Neural cell (in vitro differentiated cells): ENCODE measurements at regions not wholly inside any gene's neighbourhood (a gene's known extent, or its start where the extent isn't known, plus 50 kb on each side); places are given as distances from the start of the nearest gene placed in this dataset.

Experiments
- H2AFZ ChIP-seq: fragments of 200-600, 300-800 bp; sonication (generic), shearing (Covaris generic); 2 replicates; pipeline ENCODE4 v1.6.0; 2014; ENCODE audit warnings: low read depth, mild to moderate bottlenecking, antibody characterized with exemption, low read length, moderate library complexity
- H3F3A ChIP-seq: fragments of 200-600 bp; shearing (Covaris generic); 2 replicates; pipeline ENCODE4 v1.6.1; 2016; ENCODE audit warnings: mild to moderate bottlenecking, moderate library complexity, mixed read lengths, antibody characterized with exemption, low read length; ENCODE audit not compliant: insufficient read depth, poor library complexity, severe bottlenecking
- H3K27ac ChIP-seq: fragments of 200-600, 300-800 bp; sonication (generic), shearing (Covaris generic); 2 replicates; pipeline ENCODE4 v1.5.1; 2014; ENCODE audit warnings: mild to moderate bottlenecking, low read length, moderate library complexity
- H3K27me3 ChIP-seq: fragments of 300-800, 200-600 bp; sonication (generic), shearing (Covaris generic); 2 replicates; pipeline ENCODE4 v1.6.0; 2014; ENCODE audit warnings: mild to moderate bottlenecking, low read depth, low read length, moderate library complexity; ENCODE audit not compliant: insufficient read depth
- H3K36me3 ChIP-seq: fragments of 300-800, 200-600 bp; sonication (generic), shearing (Covaris generic); 2 replicates; pipeline ENCODE4 v1.5.1; 2014; ENCODE audit warnings: mild to moderate bottlenecking, antibody characterized with exemption, low read length, moderate library complexity; ENCODE audit not compliant: insufficient read depth
- H3K4me2 ChIP-seq: fragments of 300-800, 200-600 bp; sonication (generic), shearing (Covaris generic); 2 replicates; pipeline ENCODE4 v1.6.0; 2014; ENCODE audit warnings: mild to moderate bottlenecking, low read length
- H3K4me3 ChIP-seq: fragments of 300-800, 200-600 bp; sonication (generic), shearing (Covaris generic); 2 replicates; pipeline ENCODE4 v1.5.1; 2014; ENCODE audit warnings: mild to moderate bottlenecking, low read length, moderate library complexity
- H3K79me2 ChIP-seq: fragments of 200-600 bp; shearing (Covaris generic); replicated peaks from 2 replicates; pipeline ENCODE4 v1.6.0; 2014; ENCODE audit warnings: mild to moderate bottlenecking, low read length, moderate library complexity; ENCODE audit not compliant: insufficient read depth
- H3K9ac ChIP-seq: fragments of 300-800, 200-600 bp; sonication (generic), shearing (Covaris generic); 2 replicates; pipeline ENCODE4 v1.6.1; 2016; ENCODE audit warnings: mild to moderate bottlenecking, low read length, mixed read lengths
- H3K9me2 ChIP-seq: fragments of 200-600 bp; shearing (Covaris generic); 2 replicates; pipeline ENCODE4 v1.6.1; 2016; ENCODE audit warnings: mild to moderate bottlenecking, low read length, mixed read lengths; ENCODE audit not compliant: insufficient read depth
- H3K9me3 ChIP-seq: fragments of 200-600, 300-800 bp; sonication (generic), shearing (Covaris generic); 2 replicates; pipeline ENCODE4 v1.6.1; 2016; ENCODE audit warnings: mild to moderate bottlenecking, mixed run types, low read length, moderate library complexity, mixed read lengths
- H4K20me1 ChIP-seq: fragments of 200-600 bp; shearing (Covaris generic); 2 replicates; pipeline ENCODE4 v1.6.1; 2016; ENCODE audit warnings: mild to moderate bottlenecking, mixed run types; ENCODE audit not compliant: insufficient read depth
- CTCF ChIP-seq: fragments of 450-650 bp; IDR thresholded peaks from 2 replicates; pipeline ENCODE4 v1.5.1; 2014; ENCODE audit warnings: antibody characterized with exemption, mild to moderate bottlenecking, moderate library complexity; ENCODE audit not compliant: poor library complexity, severe bottlenecking
- EP300 ChIP-seq: fragments of 450-650 bp; conservative IDR thresholded peaks from 2 replicates; pipeline ENCODE4 v1.6.1; 2014; ENCODE audit warnings: antibody characterized with exemption, mild to moderate bottlenecking, moderate library complexity; ENCODE audit not compliant: poor library complexity, severe bottlenecking
- EZH2 ChIP-seq: fragments of 200-600, 300-800 bp; shearing (Covaris generic), sonication (generic); IDR thresholded peaks from 2 replicates; pipeline ENCODE4 v1.6.1; 2014; ENCODE audit warnings: antibody characterized with exemption, low read length, borderline replicate concordance, mild to moderate bottlenecking; ENCODE audit not compliant: insufficient read depth, poor library complexity, severe bottlenecking
- MXI1 ChIP-seq: fragments of 450-650 bp; conservative IDR thresholded peaks from 2 replicates; pipeline ENCODE4 v1.6.1; 2014; ENCODE audit warnings: antibody characterized with exemption, mild to moderate bottlenecking; ENCODE audit not compliant: poor library complexity, severe bottlenecking
- POLR2AphosphoS5 ChIP-seq: IDR thresholded peaks from 2 replicates; pipeline ENCODE4 v1.6.1; 2012
- RAD21 ChIP-seq: fragments of 450-650 bp; conservative IDR thresholded peaks from 2 replicates; pipeline ENCODE4 v1.6.1; 2014; ENCODE audit warnings: antibody characterized with exemption, mild to moderate bottlenecking, moderate library complexity
- SMC3 ChIP-seq: fragments of 450-650 bp; conservative IDR thresholded peaks from 2 replicates; pipeline ENCODE4 v1.6.1; 2014; ENCODE audit warnings: antibody characterized with exemption, mild to moderate bottlenecking, moderate library complexity; ENCODE audit not compliant: poor library complexity
- TAF1 ChIP-seq: IDR thresholded peaks from 2 replicates; pipeline ENCODE4 v1.6.1; 2012; ENCODE audit warnings: low read depth
- TF ChIP-seq, protein P1 (sequence below): IDR thresholded peaks from 2 replicates; pipeline ENCODE4 v1.6.1; 2012; ENCODE audit warnings: borderline replicate concordance

- Histone ChIP-seq H3K9ac (no peak overlapping the region), H3K27me3 (no peaks in the 10 kb centered on the region), H3K4me3 (no peak overlapping the region), H3F3A (no peaks in the 10 kb centered on the region), H2AFZ (no peak overlapping the region), H3K79me2 (no peaks in the 10 kb centered on the region), H3K36me3 (no peaks in the 10 kb centered on the region), H3K9me2 (no peaks in the 10 kb centered on the region), H4K20me1 (no peaks in the 10 kb centered on the region), H3K4me2 (no peak overlapping the region), H3K27ac (no peak overlapping the region), H3K9me3 (no peaks in the 10 kb centered on the region)
- TF ChIP-seq MXI1, result no peak
- no peak for TF ChIP-seq POLR2AphosphoS5
- TF ChIP-seq EZH2, result no peak
- TF ChIP-seq, protein P1, sequence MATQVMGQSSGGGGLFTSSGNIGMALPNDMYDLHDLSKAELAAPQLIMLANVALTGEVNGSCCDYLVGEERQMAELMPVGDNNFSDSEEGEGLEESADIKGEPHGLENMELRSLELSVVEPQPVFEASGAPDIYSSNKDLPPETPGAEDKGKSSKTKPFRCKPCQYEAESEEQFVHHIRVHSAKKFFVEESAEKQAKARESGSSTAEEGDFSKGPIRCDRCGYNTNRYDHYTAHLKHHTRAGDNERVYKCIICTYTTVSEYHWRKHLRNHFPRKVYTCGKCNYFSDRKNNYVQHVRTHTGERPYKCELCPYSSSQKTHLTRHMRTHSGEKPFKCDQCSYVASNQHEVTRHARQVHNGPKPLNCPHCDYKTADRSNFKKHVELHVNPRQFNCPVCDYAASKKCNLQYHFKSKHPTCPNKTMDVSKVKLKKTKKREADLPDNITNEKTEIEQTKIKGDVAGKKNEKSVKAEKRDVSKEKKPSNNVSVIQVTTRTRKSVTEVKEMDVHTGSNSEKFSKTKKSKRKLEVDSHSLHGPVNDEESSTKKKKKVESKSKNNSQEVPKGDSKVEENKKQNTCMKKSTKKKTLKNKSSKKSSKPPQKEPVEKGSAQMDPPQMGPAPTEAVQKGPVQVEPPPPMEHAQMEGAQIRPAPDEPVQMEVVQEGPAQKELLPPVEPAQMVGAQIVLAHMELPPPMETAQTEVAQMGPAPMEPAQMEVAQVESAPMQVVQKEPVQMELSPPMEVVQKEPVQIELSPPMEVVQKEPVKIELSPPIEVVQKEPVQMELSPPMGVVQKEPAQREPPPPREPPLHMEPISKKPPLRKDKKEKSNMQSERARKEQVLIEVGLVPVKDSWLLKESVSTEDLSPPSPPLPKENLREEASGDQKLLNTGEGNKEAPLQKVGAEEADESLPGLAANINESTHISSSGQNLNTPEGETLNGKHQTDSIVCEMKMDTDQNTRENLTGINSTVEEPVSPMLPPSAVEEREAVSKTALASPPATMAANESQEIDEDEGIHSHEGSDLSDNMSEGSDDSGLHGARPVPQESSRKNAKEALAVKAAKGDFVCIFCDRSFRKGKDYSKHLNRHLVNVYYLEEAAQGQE, result no peak
- TF ChIP-seq SMC3, result no peak
- TF ChIP-seq EP300, result no peak
- no peak for TF ChIP-seq RAD21
- TF ChIP-seq TAF1, result no peak
- TF ChIP-seq CTCF, result no peak
Observed at GRCh38 chr4:19402581-19403065, 849.1 kb upstream of the SLIT2 start.

DNA sequence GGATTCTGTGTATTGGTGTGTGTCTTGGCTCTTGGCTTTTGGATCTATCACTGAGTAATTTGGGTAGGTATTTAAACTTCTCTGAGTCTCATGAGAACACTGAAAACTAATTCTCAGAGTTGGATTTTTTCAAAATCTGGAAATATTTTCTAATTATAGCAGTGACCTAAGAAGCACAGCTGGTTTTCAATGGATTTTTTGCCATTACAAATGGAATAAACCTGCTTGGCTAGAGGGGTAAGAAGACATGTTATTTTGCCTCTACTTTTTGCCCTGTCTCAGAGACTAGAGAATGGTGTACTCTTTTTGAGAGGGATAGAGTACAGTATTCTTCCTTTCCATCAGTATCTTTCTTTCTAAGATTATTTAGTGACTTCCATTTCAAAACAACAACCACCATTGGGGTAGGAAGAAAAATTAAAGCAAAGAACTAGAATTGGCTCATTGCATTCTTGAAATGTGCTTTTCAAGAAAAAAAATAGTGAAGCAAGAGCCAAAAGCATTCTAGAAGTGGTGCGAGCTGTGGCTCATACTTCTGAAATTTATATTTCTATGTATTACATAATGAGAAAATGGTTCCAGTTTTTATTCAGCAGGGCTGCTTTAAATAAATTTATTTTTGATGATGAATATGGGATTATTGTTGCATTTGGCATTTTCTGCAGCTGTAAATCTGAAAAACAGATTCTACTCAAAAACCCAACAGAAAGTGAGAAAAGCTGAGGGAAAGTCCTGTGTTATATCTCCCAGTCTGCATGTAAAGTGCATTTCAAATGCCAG, 850.2 kb upstream of the SLIT2 start:
- TF ChIP-seq, protein P1, result no peak
- H3K27ac ChIP-seq, result no peak overlapping the region
- no peak overlapping the region for H3K4me2 ChIP-seq
- no peaks in the 10 kb centered on the region for H3F3A ChIP-seq
- no peaks in the 10 kb centered on the region for H3K9me2 ChIP-seq
- H3K27me3 ChIP-seq, result no peaks in the 10 kb centered on the region
- H4K20me1 ChIP-seq, result no peaks in the 10 kb centered on the region
- no peaks in the 10 kb centered on the region for H3K9me3 ChIP-seq
- no peak overlapping the region for H3K9ac ChIP-seq
- H3K4me3 ChIP-seq, result no peak overlapping the region
- no peak overlapping the region for H2AFZ ChIP-seq
- no peaks in the 10 kb centered on the region for H3K79me2 ChIP-seq
- H3K36me3 ChIP-seq, result no peaks in the 10 kb centered on the region
